ENCODE measurements at regions not wholly inside any gene's neighbourhood (a gene's known extent, or its start where the extent isn't known, plus 50 kb on each side); places are given as distances from the start of the nearest gene placed in this dataset.
A peak's percentile ranks its signal among the peaks of the same experiment; 100 is the strongest.
"Not testable (repeated sequence)": the region's sequence is repeated elsewhere in the genome, so short reads cannot be mapped to it uniquely, and the experiment has no call there.

DNA sequence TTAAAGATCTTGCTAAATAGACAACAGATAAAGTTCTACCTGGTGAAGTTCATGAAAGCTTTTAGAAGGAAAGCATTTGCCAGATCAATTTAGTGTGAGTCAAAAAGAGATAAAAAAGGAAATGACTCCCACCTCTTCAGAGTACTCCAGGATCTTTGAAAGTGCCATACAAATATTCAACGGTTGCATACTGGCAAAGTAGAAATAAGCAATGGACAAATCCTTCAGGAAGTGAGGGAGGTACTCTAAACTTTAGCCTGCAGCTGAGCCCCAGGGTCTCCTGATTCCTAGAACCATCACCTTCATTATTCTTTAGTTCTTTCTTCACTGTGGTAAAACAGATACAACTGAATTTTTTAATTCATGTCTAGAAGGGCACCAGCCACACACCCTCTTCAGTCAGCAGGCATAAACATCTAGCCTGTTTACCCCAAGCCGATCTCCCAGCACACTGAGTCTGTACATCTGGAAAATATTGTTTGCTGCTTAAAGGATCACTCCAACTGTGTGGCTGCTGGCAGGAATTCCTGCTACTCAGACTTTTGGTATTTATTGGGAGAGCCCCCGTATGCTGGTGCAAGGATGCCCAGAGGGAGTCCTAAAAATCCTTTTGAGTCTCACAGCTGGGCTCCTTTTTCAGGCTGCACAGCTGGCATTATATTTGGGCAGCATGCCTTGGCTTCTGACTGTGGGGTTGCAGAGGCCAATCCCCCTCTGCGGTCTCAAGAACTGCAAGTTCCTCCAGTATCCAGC, 72.3 kb upstream of the SESTD1 start:
- Histone ChIP-seq H3K4me3 (no peak overlapping the region), H3K27ac (peak overlapping the region in 1 of 21 experiments; percentile 4)

DNA sequence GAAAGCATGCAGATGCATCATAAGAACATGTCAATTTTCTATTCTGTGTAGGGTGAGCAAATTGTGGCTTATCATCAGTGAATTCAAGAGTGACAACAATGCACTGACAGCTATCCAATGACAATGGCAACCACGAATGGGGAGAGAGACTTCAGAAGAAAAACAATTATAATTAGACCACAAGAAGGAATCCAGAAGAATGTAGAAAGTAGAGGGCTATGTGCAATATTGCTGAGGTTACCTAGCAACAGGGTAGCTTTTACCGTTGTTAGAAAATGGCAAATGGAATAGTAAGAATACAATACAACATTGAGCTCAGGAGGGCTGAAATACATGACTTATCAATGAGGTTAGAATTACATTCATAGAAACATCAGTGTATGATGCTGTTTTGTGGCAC, 71.1 kb upstream of the SESTD1 start:
- Histone ChIP-seq H3K27ac (no peak overlapping the region), H3K4me3 (no peak overlapping the region)

DNA sequence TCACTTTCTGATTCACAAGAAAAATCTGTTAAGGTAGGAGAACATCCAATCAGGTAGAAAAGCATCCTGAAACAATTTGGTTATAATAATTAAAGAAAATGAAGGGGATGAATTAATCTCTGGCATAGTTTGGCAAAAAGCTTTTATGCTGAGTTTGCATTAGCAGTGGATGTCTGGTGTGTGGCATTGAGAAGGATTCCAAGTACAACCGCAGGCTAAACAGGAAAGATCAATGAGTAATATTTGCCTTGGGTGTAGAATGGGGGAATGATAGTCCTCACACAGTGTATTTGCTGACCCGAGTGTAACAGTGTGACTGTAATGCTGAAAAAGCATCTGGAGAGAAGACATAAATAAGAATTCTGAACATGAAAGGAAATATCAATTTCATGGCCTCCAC, 68.3 kb upstream of the SESTD1 start:
- no peak overlapping the region for H3K4me3 ChIP-seq
- no peak overlapping the region for H3K27ac ChIP-seq

DNA sequence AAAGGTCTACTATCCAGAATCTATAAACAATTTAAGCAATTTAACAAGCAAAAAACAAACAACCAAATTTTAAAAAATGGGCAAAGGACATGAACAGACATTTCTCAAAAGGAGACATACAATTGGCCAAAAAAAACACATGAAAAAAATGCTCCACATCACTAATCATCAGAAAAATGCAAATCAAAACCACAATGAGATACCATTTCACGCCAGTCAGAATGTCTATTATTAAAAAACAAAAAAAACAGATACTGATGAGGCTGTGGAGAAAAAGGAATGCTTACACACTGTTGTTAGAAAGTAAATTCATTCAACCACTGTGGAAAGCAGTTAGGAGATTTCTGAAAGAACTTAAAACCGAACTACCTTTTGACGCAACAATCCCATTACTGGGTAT, 66.4 kb upstream of the SESTD1 start:
- Histone ChIP-seq H3K4me3 (no peak overlapping the region), H3K27ac (no peak overlapping the region)

- H3K27ac ChIP-seq, result no peak overlapping the region
- no peak overlapping the region for H3K4me3 ChIP-seq
These were observed 57.7 kb upstream of the SESTD1 start for GRCh38 chr2:179322289-179322688.

GRCh38 chr2:179321034-179321433, 56.4 kb upstream of the SESTD1 start:
- not testable (repeated sequence) for H3K4me3 ChIP-seq, H3K27ac ChIP-seq

DNA sequence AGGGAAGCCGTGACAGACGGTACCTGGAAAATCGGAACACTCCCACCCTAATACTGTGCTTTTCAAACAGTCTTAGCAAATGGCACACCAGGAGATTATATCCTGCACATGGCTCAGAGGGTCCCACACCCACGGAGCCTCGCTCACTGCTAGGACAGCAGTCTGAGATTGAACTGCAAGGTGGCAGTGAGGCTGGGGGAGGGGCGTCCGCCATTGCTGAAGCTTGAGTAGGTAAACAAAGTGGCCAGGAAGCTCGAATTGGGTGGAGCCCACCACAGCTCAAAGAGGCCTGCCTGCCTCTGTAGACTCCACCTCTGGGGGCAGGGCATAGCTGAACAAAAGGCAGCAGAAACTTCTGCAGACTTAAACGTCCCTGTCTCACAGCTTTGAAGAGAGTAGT, 50.1 kb upstream of the SESTD1 start:
- H3K27ac ChIP-seq, H3K4me3 ChIP-seq: not testable (repeated sequence)
